ENCODE measurements at regions not wholly inside any gene's neighbourhood (a gene's known extent, or its start where the extent isn't known, plus 50 kb on each side); places are given as distances from the start of the nearest gene placed in this dataset.

DNA sequence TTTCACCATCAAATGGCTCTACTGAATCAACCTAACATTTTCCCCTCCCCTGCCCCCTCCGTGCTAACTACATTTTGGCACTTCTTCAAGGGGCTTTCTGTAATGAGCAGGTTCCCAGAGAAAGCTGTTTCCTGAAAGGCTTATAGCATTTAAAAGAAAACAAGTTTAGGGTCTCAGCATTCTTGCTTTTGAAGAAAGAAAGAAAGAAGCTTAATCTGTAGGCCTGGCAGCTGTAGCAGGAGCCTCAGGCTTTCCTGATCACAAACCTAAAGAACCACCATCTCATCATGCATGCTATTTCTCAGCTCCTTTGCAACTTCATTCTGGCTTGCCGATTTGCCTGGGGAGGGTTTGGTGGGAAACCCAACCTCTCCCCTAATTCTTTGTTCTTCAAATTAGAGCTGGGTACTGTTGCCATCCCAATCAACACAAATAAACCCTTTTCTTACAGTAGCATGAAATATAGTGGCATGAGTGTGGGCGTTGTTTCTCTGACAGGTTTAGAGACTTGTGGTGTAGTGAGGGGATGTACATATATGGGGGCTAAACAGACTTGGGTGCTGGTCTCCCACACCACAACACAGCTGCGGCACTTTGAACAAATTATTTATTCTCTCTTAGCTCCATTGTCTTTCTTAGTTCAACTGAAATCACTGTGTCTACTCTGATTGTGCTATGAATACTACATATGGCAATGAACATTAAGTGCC, 160.5 kb upstream of the TNC start:
- Mint-ChIP-seq H3K36me3 (ENCODE audit: low read depth) (no peaks in the 10 kb centered on the region), H3K9me3 (no peaks in the 10 kb centered on the region), H3K4me1 (peaks cover 45% of the 10 kb centered on the region), H3K27ac (peak overlapping the region; percentile 22), H3K27me3 (ENCODE audit: insufficient read depth) (no peaks in the 10 kb centered on the region), H3K4me3 (no peak overlapping the region)
- whole genome bisulfite sequencing, 2 experiments (ENCODE audit: insufficient coverage in 1 of 2, insufficient read length in 1 of 2) = 60% methylated on average over 4 of the region's 4 CpGs; no CpG with 5 or more reads in 1 of the 2 experiments
- Histone ChIP-seq H3K27ac (ENCODE audit: low read depth, low read length) (no peak overlapping the region), H3K27me3 (ENCODE audit: control insufficient read depth, insufficient read depth, low read length, poor library complexity, severe bottlenecking) (no peaks in the 10 kb centered on the region), H3K9me3 (ENCODE audit: control insufficient read depth, low read length) (no peaks in the 10 kb centered on the region), H3K9ac (ENCODE audit: extremely low read depth, low read length, poor library complexity, severe bottlenecking) (no peak overlapping the region), H3K4me3 (ENCODE audit: low read length) (no peak overlapping the region), H3K36me3 (ENCODE audit: control insufficient read depth, insufficient read depth, low read length) (no peaks in the 10 kb centered on the region), H3K4me1 (ENCODE audit: control insufficient read depth, insufficient read depth, low read length) (peaks cover 12% of the 10 kb centered on the region)
- TF ChIP-seq, protein P1, sequence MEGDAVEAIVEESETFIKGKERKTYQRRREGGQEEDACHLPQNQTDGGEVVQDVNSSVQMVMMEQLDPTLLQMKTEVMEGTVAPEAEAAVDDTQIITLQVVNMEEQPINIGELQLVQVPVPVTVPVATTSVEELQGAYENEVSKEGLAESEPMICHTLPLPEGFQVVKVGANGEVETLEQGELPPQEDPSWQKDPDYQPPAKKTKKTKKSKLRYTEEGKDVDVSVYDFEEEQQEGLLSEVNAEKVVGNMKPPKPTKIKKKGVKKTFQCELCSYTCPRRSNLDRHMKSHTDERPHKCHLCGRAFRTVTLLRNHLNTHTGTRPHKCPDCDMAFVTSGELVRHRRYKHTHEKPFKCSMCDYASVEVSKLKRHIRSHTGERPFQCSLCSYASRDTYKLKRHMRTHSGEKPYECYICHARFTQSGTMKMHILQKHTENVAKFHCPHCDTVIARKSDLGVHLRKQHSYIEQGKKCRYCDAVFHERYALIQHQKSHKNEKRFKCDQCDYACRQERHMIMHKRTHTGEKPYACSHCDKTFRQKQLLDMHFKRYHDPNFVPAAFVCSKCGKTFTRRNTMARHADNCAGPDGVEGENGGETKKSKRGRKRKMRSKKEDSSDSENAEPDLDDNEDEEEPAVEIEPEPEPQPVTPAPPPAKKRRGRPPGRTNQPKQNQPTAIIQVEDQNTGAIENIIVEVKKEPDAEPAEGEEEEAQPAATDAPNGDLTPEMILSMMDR (conservative IDR thresholded peaks at IDR 0.05) = no peak
- peak; percentile 73 for DNase-seq

DNA sequence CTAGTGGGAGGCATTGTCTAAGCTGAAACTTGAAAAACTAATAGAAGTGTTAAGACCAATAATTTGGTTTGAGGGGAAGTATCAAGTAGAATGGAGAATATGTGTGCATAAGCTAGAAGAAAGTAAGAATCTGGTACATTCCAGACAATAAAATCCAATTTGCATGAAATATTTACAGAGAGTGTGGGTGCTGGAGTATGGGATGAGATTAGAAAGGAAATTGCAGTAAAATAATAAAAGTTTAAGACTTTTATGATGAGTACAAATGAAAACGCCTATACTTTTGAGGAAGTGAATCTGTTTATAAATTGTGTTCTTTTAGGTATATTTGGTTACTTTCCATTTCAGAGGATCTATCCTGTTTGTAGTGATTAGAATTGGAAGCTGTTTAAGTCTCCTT, 165.4 kb upstream of the TNC start:
- Histone ChIP-seq H3K9me3 (ENCODE audit: control insufficient read depth, low read length) (no peaks in the 10 kb centered on the region), H3K36me3 (ENCODE audit: control insufficient read depth, insufficient read depth, low read length) (no peaks in the 10 kb centered on the region), H3K4me1 (ENCODE audit: control insufficient read depth, insufficient read depth, low read length) (peaks cover 1% of the 10 kb centered on the region), H3K27ac (ENCODE audit: low read depth, low read length) (no peak overlapping the region), H3K27me3 (ENCODE audit: control insufficient read depth, insufficient read depth, low read length, poor library complexity, severe bottlenecking) (no peaks in the 10 kb centered on the region), H3K4me3 (ENCODE audit: low read length) (no peak overlapping the region), H3K9ac (ENCODE audit: extremely low read depth, low read length, poor library complexity, severe bottlenecking) (no peak overlapping the region)
- no peak for DNase-seq
- Mint-ChIP-seq H3K9me3 (no peaks in the 10 kb centered on the region), H3K4me3 (no peak overlapping the region), H3K27ac (no peak overlapping the region), H3K27me3 (ENCODE audit: insufficient read depth) (no peaks in the 10 kb centered on the region), H3K36me3 (ENCODE audit: low read depth) (peaks cover 2% of the 10 kb centered on the region), H3K4me1 (peaks cover 26% of the 10 kb centered on the region)
- TF ChIP-seq, protein P1 (conservative IDR thresholded peaks at IDR 0.05) = no peak
- WGBS, 2 experiments (ENCODE audit: insufficient coverage in 1 of 2, insufficient read length in 1 of 2) = 92 to 100% methylated on average over 1 of the region's 1 CpG

DNA sequence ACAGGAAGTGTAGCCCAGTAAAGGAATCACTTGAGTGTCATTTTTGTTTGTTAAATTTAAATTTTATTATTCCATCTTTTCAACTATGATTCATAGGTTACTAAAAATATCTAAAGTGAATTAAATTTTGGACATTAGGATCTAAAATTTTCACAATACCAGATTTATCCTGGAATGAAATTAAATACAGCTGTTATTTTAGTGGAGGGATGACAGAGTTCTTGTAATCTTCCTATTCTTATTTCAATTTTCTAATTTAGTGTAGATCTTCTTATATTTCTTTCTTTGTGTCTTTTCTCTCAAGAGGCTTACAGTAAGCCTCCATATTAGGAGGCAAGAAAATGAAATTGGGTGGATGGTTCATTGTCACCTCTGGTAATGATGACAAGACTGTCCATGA, 167.9 kb upstream of the TNC start:
- peaks cover 23% of the 10 kb centered on the region for H3K4me1 Mint-ChIP-seq
- Histone ChIP-seq H3K9ac (ENCODE audit: extremely low read depth, low read length, poor library complexity, severe bottlenecking) (no peak overlapping the region), H3K4me3 (ENCODE audit: low read length) (no peak overlapping the region), H3K27ac (ENCODE audit: low read depth, low read length) (no peak overlapping the region), H3K36me3 (ENCODE audit: control insufficient read depth, insufficient read depth, low read length) (no peaks in the 10 kb centered on the region), H3K4me1 (ENCODE audit: control insufficient read depth, insufficient read depth, low read length) (peaks cover 3% of the 10 kb centered on the region), H3K9me3 (ENCODE audit: control insufficient read depth, low read length) (no peaks in the 10 kb centered on the region), H3K27me3 (ENCODE audit: control insufficient read depth, insufficient read depth, low read length, poor library complexity, severe bottlenecking) (no peaks in the 10 kb centered on the region)
- peaks cover 5% of the 10 kb centered on the region for H3K36me3 Mint-ChIP-seq (ENCODE audit: low read depth)
- no peaks in the 10 kb centered on the region for H3K9me3 Mint-ChIP-seq
- H3K27me3 Mint-ChIP-seq (ENCODE audit: insufficient read depth) = no peaks in the 10 kb centered on the region
- DNase-seq = no peak
- no peak overlapping the region for H3K27ac Mint-ChIP-seq
- TF ChIP-seq, protein P1 (conservative IDR thresholded peaks at IDR 0.05) = no peak
- H3K4me3 Mint-ChIP-seq = no peak overlapping the region

Measured in endodermal cell (in vitro differentiated cells).